ENCODE measurements at regions not wholly inside any gene's neighbourhood (a gene's known extent, or its start where the extent isn't known, plus 50 kb on each side); places are given as distances from the start of the nearest gene placed in this dataset.

- H3K27ac ChIP-seq (ENCODE audit: extremely low read depth, low read depth, low read length): no peak overlapping the region
- no peaks in the 10 kb centered on the region for H3K4me1 ChIP-seq (ENCODE audit: control insufficient read depth, insufficient read depth, low read length)
- H3K4me3 ChIP-seq (ENCODE audit: low read depth, low read length): no peak overlapping the region
- POLR2A ChIA-PET: no interaction called here
- CTCF ChIA-PET: interaction anchor here (1.5 kb wide), 1 partner anchor 171 kb away, joined by 3 read pairs; no protein-coding TSS in a partner anchor
- no peaks in the 10 kb centered on the region for H3K9me3 ChIP-seq (ENCODE audit: control insufficient read depth, insufficient read depth, low read depth, low read length)
- no peak for TF ChIP-seq ZNF354C (tag by site-specific recombination; IDR thresholded peaks at IDR 0.05; ENCODE audit: borderline replicate concordance, low read depth)
- peak; percentile 41; the same call in 1 of the 2 replicates for TF ChIP-seq TCF7L2 (IDR thresholded peaks at IDR 0.05; ENCODE audit: borderline replicate concordance, low read depth, low read length)
- peak; percentile 58 for TF ChIP-seq ZNF585B (tag by site-specific recombination; IDR thresholded peaks at IDR 0.05)
- H3K36me3 ChIP-seq (ENCODE audit: control insufficient read depth in 2 of 2, insufficient read depth in 1 of 2, low read length in 2 of 2): no peaks in the 10 kb centered on the region
Observed at GRCh38 chr3:151638555-151639417, 94.9 kb upstream of the AADACL2 start.

- Histone ChIP-seq H3K36me3 (ENCODE audit: control insufficient read depth in 2 of 2, insufficient read depth in 1 of 2, low read length in 2 of 2) (no peaks in the 10 kb centered on the region), H3K4me3 (ENCODE audit: low read depth, low read length) (no peak overlapping the region), H3K9me3 (ENCODE audit: control insufficient read depth, insufficient read depth, low read depth, low read length) (no peaks in the 10 kb centered on the region), H3K4me1 (ENCODE audit: control insufficient read depth, insufficient read depth, low read length) (no peaks in the 10 kb centered on the region), H3K27ac (ENCODE audit: extremely low read depth, low read depth, low read length) (no peak overlapping the region)
- POLR2A ChIA-PET: no interaction called here
- CTCF ChIA-PET: interaction anchor here (0.7 kb wide), 1 partner anchor 227 kb away, joined by 3 read pairs; no protein-coding TSS in a partner anchor
- no peak for TF ChIP-seq ZSCAN18 (tag by site-specific recombination; IDR thresholded peaks at IDR 0.05)
- TF ChIP-seq ZNF174 (tag by site-specific recombination; IDR thresholded peaks at IDR 0.05): no peak
- no peak for TF ChIP-seq SCRT1 (tag by site-specific recombination; IDR thresholded peaks at IDR 0.05; ENCODE audit: borderline replicate concordance)
- no peak for TF ChIP-seq INSM2 (tag by site-specific recombination; IDR thresholded peaks at IDR 0.05)
- TF ChIP-seq BCL6B (tag by site-specific recombination; IDR thresholded peaks at IDR 0.05): no peak
- TF ChIP-seq ZNF121 (tag by site-specific recombination; IDR thresholded peaks at IDR 0.05): no peak
- TF ChIP-seq, protein P1, sequence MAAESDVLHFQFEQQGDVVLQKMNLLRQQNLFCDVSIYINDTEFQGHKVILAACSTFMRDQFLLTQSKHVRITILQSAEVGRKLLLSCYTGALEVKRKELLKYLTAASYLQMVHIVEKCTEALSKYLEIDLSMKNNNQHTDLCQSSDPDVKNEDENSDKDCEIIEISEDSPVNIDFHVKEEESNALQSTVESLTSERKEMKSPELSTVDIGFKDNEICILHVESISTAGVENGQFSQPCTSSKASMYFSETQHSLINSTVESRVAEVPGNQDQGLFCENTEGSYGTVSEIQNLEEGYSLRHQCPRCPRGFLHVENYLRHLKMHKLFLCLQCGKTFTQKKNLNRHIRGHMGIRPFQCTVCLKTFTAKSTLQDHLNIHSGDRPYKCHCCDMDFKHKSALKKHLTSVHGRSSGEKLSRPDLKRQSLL (tag by site-specific recombination; IDR thresholded peaks at IDR 0.05): no peak
- no peak for TF ChIP-seq GLI2 (tag by site-specific recombination; IDR thresholded peaks at IDR 0.05; ENCODE audit: borderline replicate concordance, low read depth)
- TF ChIP-seq ZIC2 (tag by site-specific recombination; IDR thresholded peaks at IDR 0.05): no peak
Observed at GRCh38 chr3:151635905-151636304, 97.8 kb upstream of the AADACL2 start.

DNA sequence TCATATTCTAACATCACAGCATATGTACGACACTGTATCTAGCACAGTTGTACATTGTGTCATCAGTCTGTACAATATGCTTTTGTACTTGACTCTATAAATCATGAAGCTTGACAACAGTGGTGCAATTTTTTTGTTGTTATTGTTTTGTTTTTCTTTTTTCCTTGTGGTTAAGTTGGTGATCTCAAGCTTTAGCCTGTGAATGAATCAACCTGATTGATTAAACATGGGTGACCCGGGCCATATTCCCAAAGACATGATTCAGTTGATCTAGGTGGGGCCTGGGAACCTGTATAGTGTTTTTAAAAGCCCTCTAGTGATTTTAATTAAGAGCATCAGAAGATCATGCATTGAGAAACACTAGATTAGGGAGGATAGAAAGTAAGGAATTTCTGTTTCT is 101.8 kb upstream of the AADACL2 start:
- CTCF ChIA-PET: no interaction called here
- Histone ChIP-seq H3K4me3 (ENCODE audit: low read depth, low read length) (no peak overlapping the region), H3K27ac (ENCODE audit: extremely low read depth, low read depth, low read length) (no peak overlapping the region), H3K9me3 (ENCODE audit: control insufficient read depth, insufficient read depth, low read depth, low read length) (no peaks in the 10 kb centered on the region), H3K4me1 (ENCODE audit: control insufficient read depth, insufficient read depth, low read length) (no peaks in the 10 kb centered on the region), H3K36me3 (ENCODE audit: control insufficient read depth in 2 of 2, insufficient read depth in 1 of 2, low read length in 2 of 2) (no peaks in the 10 kb centered on the region)
- POLR2A ChIA-PET: no interaction called here
- TF ChIP-seq GLI4 (tag by site-specific recombination; IDR thresholded peaks at IDR 0.05) (no peak), ZNF19 (tag by site-specific recombination; IDR thresholded peaks at IDR 0.05; ENCODE audit: low read depth) (no peak), ZNF488 (tag by site-specific recombination; IDR thresholded peaks at IDR 0.05) (no peak), ZBTB21 (tag by site-specific recombination; IDR thresholded peaks at IDR 0.05) (no peak), ZNF394 (tag by site-specific recombination; IDR thresholded peaks at IDR 0.05; ENCODE audit: borderline replicate concordance) (no peak)
